ENCODE measurements at regions not wholly inside any gene's neighbourhood (a gene's known extent, or its start where the extent isn't known, plus 50 kb on each side); places are given as distances from the start of the nearest gene placed in this dataset.

GRCh38 chr18:51778115-51778514 lies 561.9 kb upstream of the DCC start:
- H3K9me3 ChIP-seq = no peaks in the 10 kb centered on the region
- intact Hi-C loops (cut with DNase I) = no loop called here
- H3K36me3 ChIP-seq = no peaks in the 10 kb centered on the region
- no peak overlapping the region for H3K27ac ChIP-seq
- DNase-seq (ENCODE audit: extremely low spot score in 2 of 2) = no peak
- no peaks in the 10 kb centered on the region for H3K4me1 ChIP-seq
- TF ChIP-seq, protein P1, sequence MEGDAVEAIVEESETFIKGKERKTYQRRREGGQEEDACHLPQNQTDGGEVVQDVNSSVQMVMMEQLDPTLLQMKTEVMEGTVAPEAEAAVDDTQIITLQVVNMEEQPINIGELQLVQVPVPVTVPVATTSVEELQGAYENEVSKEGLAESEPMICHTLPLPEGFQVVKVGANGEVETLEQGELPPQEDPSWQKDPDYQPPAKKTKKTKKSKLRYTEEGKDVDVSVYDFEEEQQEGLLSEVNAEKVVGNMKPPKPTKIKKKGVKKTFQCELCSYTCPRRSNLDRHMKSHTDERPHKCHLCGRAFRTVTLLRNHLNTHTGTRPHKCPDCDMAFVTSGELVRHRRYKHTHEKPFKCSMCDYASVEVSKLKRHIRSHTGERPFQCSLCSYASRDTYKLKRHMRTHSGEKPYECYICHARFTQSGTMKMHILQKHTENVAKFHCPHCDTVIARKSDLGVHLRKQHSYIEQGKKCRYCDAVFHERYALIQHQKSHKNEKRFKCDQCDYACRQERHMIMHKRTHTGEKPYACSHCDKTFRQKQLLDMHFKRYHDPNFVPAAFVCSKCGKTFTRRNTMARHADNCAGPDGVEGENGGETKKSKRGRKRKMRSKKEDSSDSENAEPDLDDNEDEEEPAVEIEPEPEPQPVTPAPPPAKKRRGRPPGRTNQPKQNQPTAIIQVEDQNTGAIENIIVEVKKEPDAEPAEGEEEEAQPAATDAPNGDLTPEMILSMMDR (IDR thresholded peaks at IDR 0.05) = no peak
- TF ChIP-seq POLR2AphosphoS5 (IDR thresholded peaks at IDR 0.05; ENCODE audit: insufficient read depth in 1 of 2, low read depth in 1 of 2) (no peak), POLR2A (IDR thresholded peaks at IDR 0.05) (no peak)
- H3K4me3 ChIP-seq = no peak overlapping the region
- no peaks in the 10 kb centered on the region for H3K27me3 ChIP-seq

DNA sequence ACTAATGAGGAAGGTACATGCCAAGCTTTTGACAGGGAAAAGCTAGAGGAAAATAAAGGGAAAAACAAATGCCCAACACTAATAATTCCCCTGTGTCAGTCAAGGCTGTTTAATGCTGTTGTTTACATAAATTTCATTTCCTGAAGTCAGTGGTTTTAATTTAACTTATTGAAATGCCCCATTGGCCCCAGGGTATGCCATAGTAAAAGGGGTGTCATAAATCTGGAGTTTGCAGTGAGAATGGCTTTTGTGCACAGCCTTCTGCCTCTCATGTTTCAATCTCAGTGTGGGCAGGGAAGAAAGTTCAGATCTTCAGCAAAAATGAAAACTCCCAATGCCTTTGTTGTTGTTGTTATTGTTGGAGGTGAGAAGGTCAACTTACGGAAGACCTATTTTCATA lies 550.1 kb upstream of the DCC start:
- no peaks in the 10 kb centered on the region for H3K4me1 ChIP-seq
- H3K4me3 ChIP-seq = no peak overlapping the region
- intact Hi-C loops (cut with DNase I) = no loop called here
- no peaks in the 10 kb centered on the region for H3K9me3 ChIP-seq
- no peak overlapping the region for H3K27ac ChIP-seq
- TF ChIP-seq, protein P1 (IDR thresholded peaks at IDR 0.05) = no peak
- TF ChIP-seq POLR2A (IDR thresholded peaks at IDR 0.05) = no peak
- no peak for TF ChIP-seq POLR2AphosphoS5 (IDR thresholded peaks at IDR 0.05; ENCODE audit: insufficient read depth in 1 of 2, low read depth in 1 of 2)
- no peak for DNase-seq (ENCODE audit: extremely low spot score in 2 of 2)
- no peaks in the 10 kb centered on the region for H3K27me3 ChIP-seq
- no peaks in the 10 kb centered on the region for H3K36me3 ChIP-seq

GRCh38 chr18:51801514-51801913 lies 538.5 kb upstream of the DCC start:
- no peaks in the 10 kb centered on the region for H3K9me3 ChIP-seq
- no peaks in the 10 kb centered on the region for H3K36me3 ChIP-seq
- no peak overlapping the region for H3K27ac ChIP-seq
- H3K4me1 ChIP-seq = no peaks in the 10 kb centered on the region
- TF ChIP-seq POLR2A (IDR thresholded peaks at IDR 0.05) (no peak), POLR2AphosphoS5 (IDR thresholded peaks at IDR 0.05; ENCODE audit: insufficient read depth in 1 of 2, low read depth in 1 of 2) (no peak)
- TF ChIP-seq, protein P1 (IDR thresholded peaks at IDR 0.05) = no peak
- no peaks in the 10 kb centered on the region for H3K27me3 ChIP-seq
- intact Hi-C loops (cut with DNase I) = no loop called here
- DNase-seq (ENCODE audit: extremely low spot score in 2 of 2) = no peak
- no peak overlapping the region for H3K4me3 ChIP-seq

GRCh38 chr18:51802569-51803428 lies 537.2 kb upstream of the DCC start:
- Histone ChIP-seq H3K4me1 (no peaks in the 10 kb centered on the region), H3K36me3 (no peaks in the 10 kb centered on the region), H3K4me3 (no peak overlapping the region), H3K27ac (no peak overlapping the region), H3K27me3 (no peaks in the 10 kb centered on the region), H3K9me3 (no peaks in the 10 kb centered on the region)
- DNase-seq (ENCODE audit: extremely low spot score in 2 of 2) = no peak
- intact Hi-C loops (cut with DNase I) = no loop called here
- TF ChIP-seq POLR2A (IDR thresholded peaks at IDR 0.05) (no peak), POLR2AphosphoS5 (IDR thresholded peaks at IDR 0.05; ENCODE audit: insufficient read depth in 1 of 2, low read depth in 1 of 2) (no peak)
- TF ChIP-seq, protein P1 (IDR thresholded peaks at IDR 0.05) = no peak

- no peaks in the 10 kb centered on the region for H3K4me1 ChIP-seq
- no peak for DNase-seq (ENCODE audit: extremely low spot score in 2 of 2)
- H3K36me3 ChIP-seq = no peaks in the 10 kb centered on the region
- intact Hi-C loops (cut with DNase I) = no loop called here
- H3K27ac ChIP-seq = no peak overlapping the region
- TF ChIP-seq POLR2A (IDR thresholded peaks at IDR 0.05) (no peak), POLR2AphosphoS5 (IDR thresholded peaks at IDR 0.05; ENCODE audit: insufficient read depth in 1 of 2, low read depth in 1 of 2) (no peak)
- TF ChIP-seq, protein P1 (IDR thresholded peaks at IDR 0.05) = no peak
- H3K4me3 ChIP-seq = no peak overlapping the region
- H3K9me3 ChIP-seq = no peaks in the 10 kb centered on the region
- H3K27me3 ChIP-seq = no peaks in the 10 kb centered on the region
Observed at GRCh38 chr18:51807336-51807735, 532.7 kb upstream of the DCC start.

Data from vagina (tissue), 2 donors.